ENCODE measurements at regions not wholly inside any gene's neighbourhood (a gene's known extent, or its start where the extent isn't known, plus 50 kb on each side); places are given as distances from the start of the nearest gene placed in this dataset.

DNA sequence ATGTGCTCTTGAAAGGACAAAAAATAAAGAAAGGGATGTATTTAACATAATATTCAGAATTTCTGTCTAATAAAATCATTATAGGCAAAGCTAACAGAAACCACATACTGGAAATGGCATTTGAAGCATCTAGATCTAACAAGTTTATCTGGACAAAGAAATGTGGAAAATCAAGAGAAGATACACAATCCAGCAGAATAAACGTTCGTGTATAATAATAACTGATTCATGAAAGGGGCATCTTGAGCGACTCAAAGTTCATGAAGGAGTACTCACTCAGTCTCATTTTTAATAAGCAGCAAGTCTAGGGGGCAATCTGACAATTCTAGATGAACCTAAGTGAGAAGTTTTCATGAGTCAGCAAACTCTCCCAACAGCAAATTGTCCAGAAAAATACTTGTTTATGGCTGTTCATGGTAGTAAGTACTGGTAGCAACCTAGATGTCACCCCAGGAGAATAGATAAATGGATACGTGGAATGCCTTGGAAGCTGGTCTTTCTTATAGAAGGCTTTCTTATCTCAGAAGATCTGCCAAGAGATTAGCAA, 541.8 kb downstream of the INHBA start:
- DNase-seq (ENCODE audit: extremely low spot score, insufficient read length, low read depth) (no peak), FAIRE-seq (no peak)

- FAIRE-seq (no peak), DNase-seq (ENCODE audit: extremely low spot score, insufficient read length, low read depth) (no peak)
Observed at GRCh38 chr7:41156268-41156667, 546.6 kb downstream of the INHBA start.

DNA sequence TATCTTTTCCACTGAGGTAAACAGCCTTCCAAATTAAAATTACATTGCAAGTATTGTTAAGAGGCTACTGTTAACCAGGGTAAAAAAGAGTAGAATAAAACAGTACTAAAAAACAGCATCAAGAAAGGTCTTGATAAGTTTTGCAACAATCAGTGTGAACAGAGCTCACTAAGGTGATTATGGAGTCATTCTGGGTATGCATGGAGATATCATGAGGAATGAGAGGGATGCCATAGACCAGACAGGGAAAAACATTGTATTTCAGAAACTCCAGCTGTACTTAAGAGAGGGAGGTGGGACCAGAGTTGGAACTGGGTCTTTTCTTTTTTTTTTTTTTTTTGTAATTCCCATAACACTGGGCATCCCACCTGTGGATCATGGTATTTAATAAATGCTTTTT, 549.6 kb downstream of the INHBA start:
- DNase-seq (ENCODE audit: extremely low spot score, insufficient read length, low read depth): no peak
- no peak for FAIRE-seq

GRCh38 chr7:41152179-41152678, 550.7 kb downstream of the INHBA start:
- DNase-seq (ENCODE audit: extremely low spot score, insufficient read length, low read depth) (no peak), FAIRE-seq (no peak)

DNA sequence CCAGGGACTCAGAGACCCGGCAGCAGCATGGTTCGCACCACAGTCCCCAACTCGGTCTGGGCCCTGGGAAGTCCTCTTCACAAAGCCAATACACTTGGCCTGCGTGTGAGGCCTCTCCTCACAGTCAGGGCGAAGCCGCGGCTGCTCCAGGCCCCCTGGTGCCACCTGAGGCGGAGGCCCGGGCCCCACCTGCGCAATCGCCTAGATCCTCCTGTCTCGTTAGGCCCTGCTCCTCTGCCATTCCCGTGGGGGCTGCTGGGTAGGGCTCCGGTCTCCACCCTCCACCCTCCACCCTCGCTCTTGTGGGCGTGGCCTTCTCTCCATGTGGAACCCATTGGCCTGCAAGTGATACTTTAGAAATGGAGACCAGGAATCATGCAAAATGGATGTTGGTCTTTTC, 553.3 kb downstream of the INHBA start:
- DNase-seq (ENCODE audit: extremely low spot score, insufficient read length, low read depth): no peak
- FAIRE-seq: no peak

DNA sequence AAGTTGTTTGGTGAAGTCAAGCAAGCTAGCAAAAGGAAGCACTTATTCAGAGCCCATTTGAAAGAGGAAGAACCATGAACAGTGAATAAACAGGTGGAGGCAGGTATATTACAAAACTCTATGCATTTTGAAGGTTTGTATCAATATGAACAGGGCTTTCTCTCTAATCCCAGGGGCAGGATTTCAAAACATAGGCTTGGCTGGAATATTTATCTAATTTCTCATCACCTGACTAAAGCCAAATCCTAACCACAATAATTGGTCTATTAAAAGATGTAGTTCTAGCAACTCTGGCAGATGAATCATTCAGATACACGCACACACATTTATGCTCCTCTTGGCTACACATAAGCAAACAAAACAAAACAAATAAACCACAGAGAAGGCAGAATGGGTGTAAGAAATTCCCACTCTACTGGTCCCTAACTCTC, 554.4 kb downstream of the INHBA start:
- FAIRE-seq (no peak), DNase-seq (ENCODE audit: extremely low spot score, insufficient read length, low read depth) (no peak)

GRCh38 chr7:41147606-41148485, 555.0 kb downstream of the INHBA start:
- DNase-seq (ENCODE audit: extremely low spot score, insufficient read length, low read depth) (no peak), FAIRE-seq (no peak)

- no peak for FAIRE-seq
- DNase-seq (ENCODE audit: extremely low spot score, insufficient read length, low read depth): no peak
Observed at GRCh38 chr7:41146429-41146828, 556.5 kb downstream of the INHBA start.

DNA sequence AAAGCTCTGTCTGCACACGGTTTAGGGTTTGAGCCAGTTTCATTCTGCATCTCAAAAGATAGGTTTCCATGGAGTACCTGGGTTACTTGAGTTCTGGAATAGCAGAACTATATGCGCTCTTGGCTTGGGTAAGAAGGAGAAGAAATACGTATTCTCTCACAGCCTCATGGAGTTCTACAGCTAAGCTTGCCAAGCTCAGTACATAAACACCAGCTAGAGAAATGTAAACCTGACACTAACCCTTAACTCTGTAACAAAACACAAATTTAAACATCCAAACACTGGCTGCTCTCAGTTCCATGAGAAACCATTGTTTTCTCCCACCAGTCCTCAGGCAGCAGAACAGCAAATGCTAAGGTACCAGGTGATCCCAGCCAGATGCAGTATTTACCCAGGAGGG, 557.2 kb downstream of the INHBA start:
- DNase-seq (ENCODE audit: extremely low spot score, insufficient read length, low read depth) (no peak), FAIRE-seq (no peak)

- DNase-seq (ENCODE audit: extremely low spot score, insufficient read length, low read depth): no peak
- no peak for FAIRE-seq
Observed at GRCh38 chr7:41142904-41143473, 559.9 kb downstream of the INHBA start.

DNA sequence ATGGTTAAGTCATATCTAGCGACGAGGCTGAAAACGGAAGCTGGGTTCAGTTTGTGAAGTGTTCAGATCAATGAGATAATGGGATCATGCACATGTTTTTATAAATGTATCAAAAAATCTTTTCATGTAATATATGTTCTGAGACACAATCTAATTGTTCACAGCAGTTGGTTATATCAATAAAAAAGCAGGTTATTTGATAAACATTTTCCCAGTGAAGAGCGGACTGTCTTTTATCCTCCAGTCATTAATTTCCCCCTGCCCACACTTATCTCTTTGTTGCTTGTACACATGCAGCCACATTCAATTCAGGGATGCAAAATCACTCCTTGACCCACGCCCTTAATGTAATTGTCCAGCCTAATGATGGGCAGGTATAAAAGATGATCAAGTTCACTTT, 563.1 kb downstream of the INHBA start:
- no peak for FAIRE-seq
- DNase-seq (ENCODE audit: extremely low spot score, insufficient read length, low read depth): no peak

DNA sequence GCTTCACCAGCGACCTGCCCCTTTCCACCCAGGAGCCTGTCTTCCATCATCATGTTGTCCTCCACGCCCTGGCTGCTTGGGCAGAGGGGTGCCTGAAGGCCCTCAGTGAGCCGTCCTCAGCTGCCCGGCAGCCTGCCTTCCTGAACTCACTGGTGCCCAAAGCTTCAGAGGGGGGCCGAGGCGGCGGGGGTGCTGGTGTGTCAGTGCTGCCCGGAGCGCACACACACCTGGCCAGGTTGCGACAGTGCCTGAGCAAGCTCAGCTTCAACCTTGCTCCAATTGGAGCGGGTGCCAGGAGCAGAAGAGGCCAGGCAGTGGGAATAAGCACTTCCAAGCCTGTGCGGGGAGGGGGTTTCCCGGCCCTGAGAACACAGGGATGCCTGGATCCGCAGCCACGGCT, 566.3 kb downstream of the INHBA start:
- FAIRE-seq (no peak), DNase-seq (ENCODE audit: extremely low spot score, insufficient read length, low read depth) (no peak)

GRCh38 chr7:41135511-41135910, 567.4 kb downstream of the INHBA start:
- DNase-seq (ENCODE audit: extremely low spot score, insufficient read length, low read depth): no peak
- no peak for FAIRE-seq

- FAIRE-seq: peak; percentile 70
- no peak for DNase-seq (ENCODE audit: extremely low spot score, insufficient read length, low read depth)
Observed at GRCh38 chr7:41134300-41135255, 568.3 kb downstream of the INHBA start.

GRCh38 chr7:41133690-41134299, 569.1 kb downstream of the INHBA start:
- DNase-seq (ENCODE audit: extremely low spot score, insufficient read length, low read depth): no peak
- FAIRE-seq: no peak

DNA sequence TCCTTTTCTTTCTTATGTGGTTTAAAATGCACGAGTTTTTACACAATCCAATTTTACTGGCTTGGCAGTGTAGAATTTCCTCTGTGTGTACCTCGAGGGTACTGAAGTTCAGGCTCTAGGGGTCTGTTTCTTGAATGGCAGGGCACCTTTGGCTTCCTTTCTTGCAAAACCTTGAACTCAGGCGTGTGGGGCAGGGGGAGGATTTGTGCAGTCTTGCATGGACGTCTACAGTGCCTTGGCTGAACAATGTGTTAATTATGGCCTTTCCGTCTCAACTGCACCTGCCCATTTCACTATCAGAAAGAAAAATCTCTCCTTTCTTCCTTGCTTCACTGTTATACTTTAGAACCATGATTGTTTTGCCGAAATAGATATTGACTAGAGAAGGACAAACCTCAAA, 570.9 kb downstream of the INHBA start:
- no peak for FAIRE-seq

DNA sequence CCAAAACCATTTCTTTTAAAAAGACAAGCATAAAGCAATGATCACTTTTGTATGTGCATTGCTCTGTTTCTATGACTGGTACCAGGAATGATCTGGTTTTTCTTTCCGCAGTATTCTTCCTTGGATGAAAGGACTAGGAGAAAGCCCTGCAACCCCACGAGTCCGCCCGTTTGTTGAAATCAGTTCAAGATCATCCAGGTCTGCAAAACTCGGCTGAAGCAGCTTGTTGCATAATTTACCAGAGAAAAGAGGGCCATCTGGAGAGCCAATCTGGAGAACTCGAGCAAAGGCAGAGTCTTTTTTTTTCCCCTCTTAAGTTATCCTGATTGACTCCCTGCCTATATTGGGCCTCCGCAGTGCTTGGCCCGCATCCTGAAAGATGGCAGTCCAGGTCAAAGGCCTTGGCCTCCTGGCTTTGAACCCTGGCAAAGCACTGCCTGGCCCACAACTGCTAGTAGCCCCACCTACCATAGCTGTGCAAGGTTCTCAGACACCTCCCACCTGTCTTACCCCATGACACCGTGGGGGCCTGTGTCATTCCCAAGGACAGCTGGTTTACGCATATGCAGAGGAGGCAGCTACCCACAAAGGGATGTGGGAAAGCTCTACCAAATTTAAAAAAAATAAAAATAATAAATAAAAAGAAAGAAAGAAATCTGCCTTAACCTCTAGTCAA, 572.2 kb downstream of the INHBA start:
- DNase-seq (ENCODE audit: extremely low spot score, insufficient read length, low read depth) (no peak), FAIRE-seq (no peak)

More for the DNA sequence above, 570.9 kb downstream of the INHBA start:
- DNase-seq (ENCODE audit: extremely low spot score, insufficient read length, low read depth): no peak

DNA sequence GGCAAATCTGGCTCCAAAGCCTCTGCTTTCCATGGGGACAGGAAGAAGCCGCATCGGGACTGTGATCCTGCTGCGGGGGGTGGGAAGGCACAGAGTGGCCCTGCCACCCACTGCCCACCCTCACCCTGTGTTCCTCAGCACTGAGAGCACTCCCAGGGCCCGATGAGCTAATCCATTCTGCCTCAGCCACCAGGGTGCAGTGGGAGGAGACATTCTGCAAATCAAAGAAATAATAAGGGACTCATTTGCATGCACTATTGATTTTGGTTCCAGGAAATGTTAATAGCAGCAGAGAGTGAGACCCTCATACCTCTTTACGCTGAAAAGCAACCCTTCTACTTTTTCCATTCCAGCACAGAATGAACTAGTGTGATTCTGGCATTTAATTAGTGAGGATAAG, 572.8 kb downstream of the INHBA start:
- DNase-seq (ENCODE audit: extremely low spot score, insufficient read length, low read depth) (no peak), FAIRE-seq (no peak)

DNA sequence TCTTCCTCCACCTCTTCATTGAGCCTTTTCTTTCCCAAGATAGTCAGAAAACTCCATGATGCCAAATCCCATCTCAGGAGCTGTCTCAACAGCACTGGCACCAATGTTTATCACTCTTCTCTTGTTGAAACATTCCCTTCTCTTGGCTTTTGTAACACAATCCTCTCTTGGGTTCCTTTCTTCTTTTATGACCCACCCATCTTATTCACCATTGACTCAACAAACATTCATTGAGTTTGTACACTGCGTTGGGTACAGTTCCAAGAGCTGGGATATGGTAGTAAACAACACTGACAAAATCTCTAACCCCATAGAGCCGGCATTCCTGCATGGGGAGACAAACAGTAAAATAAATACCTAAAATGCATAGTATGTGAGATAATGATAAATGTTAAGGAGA, 577.5 kb downstream of the INHBA start:
- DNase-seq (ENCODE audit: extremely low spot score, insufficient read length, low read depth): no peak
- no peak for FAIRE-seq

Data from GM18507 (cell line).